ENCODE measurements at regions not wholly inside any gene's neighbourhood (a gene's known extent, or its start where the extent isn't known, plus 50 kb on each side); places are given as distances from the start of the nearest gene placed in this dataset.

- DNase-seq (ENCODE audit: low read depth in 6 of 9, low spot score in 9 of 9): no peak
- Histone ChIP-seq H3K27me3 (ENCODE audit: control insufficient read depth in 2 of 2, insufficient read depth in 1 of 2, low read length in 1 of 2) (no peaks in the 10 kb centered on the region), H3K4me1 (ENCODE audit: control insufficient read depth in 2 of 2, insufficient read depth in 2 of 2, low read length in 2 of 2) (peaks cover 0 to 6% of the 10 kb centered on the region in 2 donors), H3K36me3 (ENCODE audit: control insufficient read depth in 2 of 2, insufficient read depth in 2 of 2, low read length in 1 of 2) (peaks cover 15 to 45% of the 10 kb centered on the region in 2 donors), H3K4me3 (ENCODE audit: low read length in 2 of 2) (no peak overlapping the region), H3K27ac (ENCODE audit: low read depth in 1 of 2, low read length in 1 of 2) (no peak overlapping the region), H3K9me3 (ENCODE audit: control insufficient read depth in 2 of 2, insufficient read depth in 1 of 2, low read length in 1 of 2) (no peaks in the 10 kb centered on the region)
- 97% methylated on average over 3 of the region's 3 CpGs for WGBS
Measured at GRCh38 chr6:150735341-150735851, 130.1 kb upstream of the MTHFD1L start.

DNA sequence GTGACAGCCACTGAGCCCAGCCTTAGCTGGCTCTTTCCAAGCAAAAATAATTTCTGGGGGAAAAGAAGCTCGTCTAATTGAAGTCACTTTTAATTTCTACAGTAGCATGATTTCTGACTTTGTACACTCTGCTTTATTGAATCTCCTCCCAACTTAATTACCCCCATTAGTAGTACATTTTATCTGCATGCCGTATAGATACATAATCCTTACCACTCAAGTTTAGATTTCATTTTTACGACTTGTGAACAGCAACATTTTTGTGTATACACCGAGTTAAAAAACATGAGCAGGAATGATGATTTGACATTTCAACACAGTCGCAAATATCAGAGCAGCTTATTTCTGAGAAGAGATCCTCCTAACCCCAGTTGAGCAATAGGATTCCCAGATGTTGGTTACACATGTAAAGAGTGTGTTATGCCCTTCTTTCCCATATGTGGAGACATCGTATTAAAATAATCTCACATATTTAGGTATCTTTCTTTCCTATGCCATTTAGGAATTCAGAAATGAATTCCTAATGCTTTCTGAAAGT is 127.3 kb upstream of the MTHFD1L start:
- peaks cover 0 to 6% of the 10 kb centered on the region in 2 donors for H3K4me1 ChIP-seq (ENCODE audit: control insufficient read depth in 2 of 2, insufficient read depth in 2 of 2, low read length in 2 of 2)
- no peak for DNase-seq (ENCODE audit: low read depth in 6 of 9, low spot score in 9 of 9)
- H3K4me3 ChIP-seq (ENCODE audit: low read length in 2 of 2): no peak overlapping the region
- no peaks in the 10 kb centered on the region for H3K27me3 ChIP-seq (ENCODE audit: control insufficient read depth in 2 of 2, insufficient read depth in 1 of 2, low read length in 1 of 2)
- 99% methylated on average over 6 of the region's 6 CpGs for WGBS
- H3K9me3 ChIP-seq (ENCODE audit: control insufficient read depth in 2 of 2, insufficient read depth in 1 of 2, low read length in 1 of 2): no peaks in the 10 kb centered on the region
- peaks cover 16 to 44% of the 10 kb centered on the region in 2 donors for H3K36me3 ChIP-seq (ENCODE audit: control insufficient read depth in 2 of 2, insufficient read depth in 2 of 2, low read length in 1 of 2)
- H3K27ac ChIP-seq (ENCODE audit: low read depth in 1 of 2, low read length in 1 of 2): no peak overlapping the region

DNA sequence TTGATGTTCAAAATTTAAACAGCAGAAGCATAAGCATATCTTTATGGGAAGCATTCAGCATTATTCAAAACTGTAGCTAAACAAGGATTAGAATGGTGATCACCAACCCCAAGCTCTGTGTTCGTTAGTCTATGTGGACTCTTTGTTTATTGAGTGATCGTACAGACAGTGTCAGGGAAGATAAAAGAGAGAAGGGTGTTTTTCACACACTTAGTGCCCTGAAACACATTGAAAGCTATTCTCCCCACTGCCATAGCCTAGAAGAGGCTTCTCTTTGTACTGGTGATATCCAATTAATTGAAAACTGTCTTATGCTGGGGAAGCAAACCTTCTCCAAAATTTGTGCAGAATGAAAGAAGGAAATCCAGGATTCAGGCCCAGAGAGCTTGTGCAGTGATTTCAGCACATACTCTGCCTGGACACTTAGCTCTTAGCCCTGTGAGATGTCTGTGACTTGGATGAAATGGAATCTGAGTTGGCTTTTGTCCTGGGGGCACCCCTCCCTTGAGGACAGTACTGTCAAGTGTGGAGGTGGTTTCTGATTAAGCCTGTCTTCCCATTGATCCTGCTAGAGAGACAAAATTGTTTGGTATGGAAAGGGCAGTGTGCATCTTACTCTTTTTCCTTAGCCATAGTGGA is 125.7 kb upstream of the MTHFD1L start:
- 96% methylated on average over 2 of the region's 2 CpGs for WGBS
- no peak for DNase-seq (ENCODE audit: low read depth in 6 of 9, low spot score in 9 of 9)
- Histone ChIP-seq H3K27me3 (ENCODE audit: control insufficient read depth in 2 of 2, insufficient read depth in 1 of 2, low read length in 1 of 2) (no peaks in the 10 kb centered on the region), H3K9me3 (ENCODE audit: control insufficient read depth in 2 of 2, insufficient read depth in 1 of 2, low read length in 1 of 2) (no peaks in the 10 kb centered on the region), H3K27ac (ENCODE audit: low read depth in 1 of 2, low read length in 1 of 2) (no peak overlapping the region), H3K4me3 (ENCODE audit: low read length in 2 of 2) (no peak overlapping the region), H3K36me3 (ENCODE audit: control insufficient read depth in 2 of 2, insufficient read depth in 2 of 2, low read length in 1 of 2) (peaks cover 3 to 28% of the 10 kb centered on the region in 2 donors), H3K4me1 (ENCODE audit: control insufficient read depth in 2 of 2, insufficient read depth in 2 of 2, low read length in 2 of 2) (peaks cover 0 to 6% of the 10 kb centered on the region in 2 donors)

GRCh38 chr6:150740453-150740852 is 125.0 kb upstream of the MTHFD1L start:
- H3K36me3 ChIP-seq (ENCODE audit: control insufficient read depth in 2 of 2, insufficient read depth in 2 of 2, low read length in 1 of 2): peaks cover 3 to 24% of the 10 kb centered on the region in 2 donors
- H3K9me3 ChIP-seq (ENCODE audit: control insufficient read depth in 2 of 2, insufficient read depth in 1 of 2, low read length in 1 of 2): no peaks in the 10 kb centered on the region
- peaks cover 0 to 6% of the 10 kb centered on the region in 2 donors for H3K4me1 ChIP-seq (ENCODE audit: control insufficient read depth in 2 of 2, insufficient read depth in 2 of 2, low read length in 2 of 2)
- WGBS: 84% methylated on average over 8 of the region's 8 CpGs
- no peak overlapping the region for H3K4me3 ChIP-seq (ENCODE audit: low read length in 2 of 2)
- DNase-seq (ENCODE audit: low read depth in 6 of 9, low spot score in 9 of 9): no peak
- H3K27me3 ChIP-seq (ENCODE audit: control insufficient read depth in 2 of 2, insufficient read depth in 1 of 2, low read length in 1 of 2): no peaks in the 10 kb centered on the region
- H3K27ac ChIP-seq (ENCODE audit: low read depth in 1 of 2, low read length in 1 of 2): no peak overlapping the region

DNA sequence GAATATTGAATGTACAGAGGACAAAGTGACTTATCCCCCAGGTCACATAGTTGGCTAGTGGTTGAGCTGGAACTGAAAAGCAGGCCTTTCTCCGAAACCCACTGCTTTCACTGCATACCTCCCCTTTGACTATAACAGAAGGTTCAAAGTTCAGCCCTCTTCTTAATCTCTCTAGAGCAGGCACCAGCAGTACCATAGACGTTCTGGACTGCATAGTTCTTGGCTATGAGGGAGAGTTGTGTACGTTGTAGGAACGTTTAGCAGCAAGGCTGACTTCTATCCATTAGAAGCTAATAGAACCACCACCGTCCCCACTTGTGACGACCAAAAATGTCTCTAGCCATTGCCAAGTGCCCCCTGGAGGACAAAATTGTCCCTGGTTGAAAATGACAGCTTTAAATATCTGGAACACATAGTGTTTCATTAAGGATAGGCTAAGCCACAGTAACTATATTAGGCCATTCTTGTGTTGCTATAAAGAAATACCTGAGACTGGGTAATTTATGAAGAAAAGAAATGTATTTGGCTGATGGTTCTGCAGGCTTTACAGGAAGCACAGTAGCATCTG is 123.8 kb upstream of the MTHFD1L start:
- H3K27me3 ChIP-seq (ENCODE audit: control insufficient read depth in 2 of 2, insufficient read depth in 1 of 2, low read length in 1 of 2): no peaks in the 10 kb centered on the region
- DNase-seq (ENCODE audit: low read depth in 6 of 9, low spot score in 9 of 9): peak in 5 of 9 donors; percentile 13 to 52 (median 19)
- H3K4me1 ChIP-seq (ENCODE audit: control insufficient read depth in 2 of 2, insufficient read depth in 2 of 2, low read length in 2 of 2): peaks cover 0 to 6% of the 10 kb centered on the region in 2 donors
- no peaks in the 10 kb centered on the region for H3K9me3 ChIP-seq (ENCODE audit: control insufficient read depth in 2 of 2, insufficient read depth in 1 of 2, low read length in 1 of 2)
- WGBS: 49% methylated on average over 6 of the region's 6 CpGs
- no peak overlapping the region for H3K27ac ChIP-seq (ENCODE audit: low read depth in 1 of 2, low read length in 1 of 2)
- no peak overlapping the region for H3K4me3 ChIP-seq (ENCODE audit: low read length in 2 of 2)
- peaks cover 3 to 15% of the 10 kb centered on the region in 2 donors for H3K36me3 ChIP-seq (ENCODE audit: control insufficient read depth in 2 of 2, insufficient read depth in 2 of 2, low read length in 1 of 2)

DNA sequence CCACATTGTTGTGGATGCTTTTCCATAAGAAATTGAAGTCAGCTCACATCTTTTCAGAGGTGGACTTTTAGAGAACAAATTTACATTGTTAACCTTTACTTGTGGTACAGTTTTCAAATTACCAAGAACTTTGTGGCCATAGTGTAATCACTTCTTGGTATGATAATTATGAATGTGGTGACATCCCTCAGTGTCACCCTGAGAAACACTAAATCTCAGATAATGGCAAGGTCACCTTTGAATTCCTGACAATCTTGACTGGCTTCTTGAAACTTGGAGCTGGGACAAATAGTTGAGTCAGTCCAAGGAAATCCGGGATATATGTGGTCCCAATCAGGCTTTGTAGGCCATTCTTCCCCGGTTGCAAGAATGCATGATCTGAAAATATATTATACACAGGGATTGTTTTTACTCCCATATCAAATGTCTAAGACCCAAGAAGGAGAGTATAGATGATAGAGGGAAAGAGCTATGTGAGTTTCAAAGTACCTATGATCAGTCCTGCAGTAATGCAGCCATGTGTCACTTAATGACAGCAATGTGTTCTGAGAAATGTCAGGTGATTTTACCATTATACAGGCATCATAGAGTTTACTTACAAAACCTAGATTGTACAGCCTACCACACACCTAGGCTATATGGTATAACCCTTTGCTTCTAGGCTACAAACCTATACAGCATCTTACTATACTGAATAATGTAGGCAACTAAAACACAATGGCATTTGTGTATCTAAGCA is 120.8 kb upstream of the MTHFD1L start:
- Histone ChIP-seq H3K4me3 (ENCODE audit: low read length in 2 of 2) (no peak overlapping the region), H3K27me3 (ENCODE audit: control insufficient read depth in 2 of 2, insufficient read depth in 1 of 2, low read length in 1 of 2) (no peaks in the 10 kb centered on the region), H3K9me3 (ENCODE audit: control insufficient read depth in 2 of 2, insufficient read depth in 1 of 2, low read length in 1 of 2) (no peaks in the 10 kb centered on the region), H3K27ac (ENCODE audit: low read depth in 1 of 2, low read length in 1 of 2) (no peak overlapping the region), H3K4me1 (ENCODE audit: control insufficient read depth in 2 of 2, insufficient read depth in 2 of 2, low read length in 2 of 2) (peaks cover 0 to 3% of the 10 kb centered on the region in 2 donors), H3K36me3 (ENCODE audit: control insufficient read depth in 2 of 2, insufficient read depth in 2 of 2, low read length in 1 of 2) (peaks cover 6 to 10% of the 10 kb centered on the region in 2 donors)
- DNase-seq (ENCODE audit: low read depth in 6 of 9, low spot score in 9 of 9): no peak
- WGBS: 97% methylated on average over 2 of the region's 2 CpGs

DNA sequence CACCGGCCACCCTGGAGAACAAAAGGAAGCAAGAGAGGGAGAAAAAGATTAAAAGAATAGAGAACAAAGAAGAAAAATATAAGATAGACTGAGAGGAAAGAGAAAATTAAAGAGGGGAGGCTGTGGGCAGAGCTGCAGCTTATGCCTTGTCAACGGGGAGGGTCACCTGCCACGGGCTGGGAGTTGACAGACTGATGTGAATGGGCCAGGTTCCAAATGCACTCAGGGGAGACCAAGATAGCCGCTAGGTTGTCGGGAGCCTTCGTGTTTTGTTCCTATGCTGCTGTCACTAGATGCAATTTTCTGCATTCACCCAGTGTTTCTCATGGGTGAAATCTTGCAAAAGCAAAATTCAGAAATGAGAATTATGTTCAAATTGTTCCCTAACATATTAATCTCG is 119.6 kb upstream of the MTHFD1L start:
- no peak for DNase-seq (ENCODE audit: low read depth in 6 of 9, low spot score in 9 of 9)
- Histone ChIP-seq H3K36me3 (ENCODE audit: control insufficient read depth in 2 of 2, insufficient read depth in 2 of 2, low read length in 1 of 2) (peaks cover 6 to 10% of the 10 kb centered on the region in 2 donors), H3K27me3 (ENCODE audit: control insufficient read depth in 2 of 2, insufficient read depth in 1 of 2, low read length in 1 of 2) (no peaks in the 10 kb centered on the region), H3K4me1 (ENCODE audit: control insufficient read depth in 2 of 2, insufficient read depth in 2 of 2, low read length in 2 of 2) (no peaks in the 10 kb centered on the region), H3K27ac (ENCODE audit: low read depth in 1 of 2, low read length in 1 of 2) (no peak overlapping the region), H3K4me3 (ENCODE audit: low read length in 2 of 2) (no peak overlapping the region), H3K9me3 (ENCODE audit: control insufficient read depth in 2 of 2, insufficient read depth in 1 of 2, low read length in 1 of 2) (no peaks in the 10 kb centered on the region)
- WGBS: 90% methylated on average over 7 of the region's 7 CpGs

GRCh38 chr6:150747155-150747554 is 118.3 kb upstream of the MTHFD1L start:
- no peak for DNase-seq (ENCODE audit: low read depth in 6 of 9, low spot score in 9 of 9)
- H3K4me1 ChIP-seq (ENCODE audit: control insufficient read depth in 2 of 2, insufficient read depth in 2 of 2, low read length in 2 of 2): no peaks in the 10 kb centered on the region
- no peak overlapping the region for H3K27ac ChIP-seq (ENCODE audit: low read depth in 1 of 2, low read length in 1 of 2)
- H3K27me3 ChIP-seq (ENCODE audit: control insufficient read depth in 2 of 2, insufficient read depth in 1 of 2, low read length in 1 of 2): no peaks in the 10 kb centered on the region
- peaks cover 10 to 12% of the 10 kb centered on the region in 2 donors for H3K36me3 ChIP-seq (ENCODE audit: control insufficient read depth in 2 of 2, insufficient read depth in 2 of 2, low read length in 1 of 2)
- WGBS: 92% methylated on average over 4 of the region's 4 CpGs
- no peaks in the 10 kb centered on the region for H3K9me3 ChIP-seq (ENCODE audit: control insufficient read depth in 2 of 2, insufficient read depth in 1 of 2, low read length in 1 of 2)
- no peak overlapping the region for H3K4me3 ChIP-seq (ENCODE audit: low read length in 2 of 2)

All from thymus (tissue), 11 donors.